Peyer's patch (tissue), 4 donors: ENCODE measurements at regions not wholly inside any gene's neighbourhood (a gene's known extent, or its start where the extent isn't known, plus 50 kb on each side); places are given as distances from the start of the nearest gene placed in this dataset.

Experiments used
- DNase-seq, 3 donors: peaks; one replicate each; pipeline ENCODE4 v3.0.0-alpha.2; 2017 to 2019
- H3K27ac ChIP-seq, 4 donors: fragments of 200-600 bp; sonication (generic); one replicate each; pipeline ENCODE4 v1.5.1; 2016 to 2019
- H3K27me3 ChIP-seq, 2 donors: fragments of 200-600 bp; sonication (generic); one replicate each; pipeline ENCODE4 v1.5.1; 2019
- H3K36me3 ChIP-seq, 3 donors: fragments of 200-600 bp; sonication (generic); one replicate each; pipeline ENCODE4 v1.5.1; 2016 to 2019
- H3K4me1 ChIP-seq, 4 donors: fragments of 200-600 bp; sonication (generic); one replicate each; pipeline ENCODE4 v1.5.1; 2016 to 2019
- H3K4me3 ChIP-seq, 4 donors: fragments of 200-600 bp; sonication (generic); 1 replicate in 3 of 4; 2 replicates in 1 of 4; pipeline ENCODE4 v1.5.1; 2016 to 2019; ENCODE audit warnings: mild to moderate bottlenecking in 1 of 4
- H3K9me3 ChIP-seq, 4 donors: fragments of 200-600 bp; sonication (generic); one replicate each; pipeline ENCODE4 v1.5.1; 2016 to 2019; ENCODE audit warnings: mild to moderate bottlenecking in 1 of 4
- POLR2A ChIP-seq, 2 donors: fragments of 450-650 bp; IDR thresholded peaks; one replicate each; pipeline ENCODE4 v1.5.1; 2017; ENCODE audit warnings: antibody characterized with exemption in 2 of 2, mild to moderate bottlenecking in 2 of 2, moderate library complexity in 2 of 2
- TF ChIP-seq, protein P1 (sequence below), 6 experiments: fragments of 450-650 bp in 4 of 6; fragments of 200-600 bp in 2 of 6; sonication (generic) in 1 of 6; IDR thresholded peaks; one replicate each; pipeline ENCODE4 v1.5.1; 2017 to 2019; ENCODE audit warnings: antibody characterized with exemption in 6 of 6, mild to moderate bottlenecking in 3 of 6, moderate library complexity in 1 of 6

DNA sequence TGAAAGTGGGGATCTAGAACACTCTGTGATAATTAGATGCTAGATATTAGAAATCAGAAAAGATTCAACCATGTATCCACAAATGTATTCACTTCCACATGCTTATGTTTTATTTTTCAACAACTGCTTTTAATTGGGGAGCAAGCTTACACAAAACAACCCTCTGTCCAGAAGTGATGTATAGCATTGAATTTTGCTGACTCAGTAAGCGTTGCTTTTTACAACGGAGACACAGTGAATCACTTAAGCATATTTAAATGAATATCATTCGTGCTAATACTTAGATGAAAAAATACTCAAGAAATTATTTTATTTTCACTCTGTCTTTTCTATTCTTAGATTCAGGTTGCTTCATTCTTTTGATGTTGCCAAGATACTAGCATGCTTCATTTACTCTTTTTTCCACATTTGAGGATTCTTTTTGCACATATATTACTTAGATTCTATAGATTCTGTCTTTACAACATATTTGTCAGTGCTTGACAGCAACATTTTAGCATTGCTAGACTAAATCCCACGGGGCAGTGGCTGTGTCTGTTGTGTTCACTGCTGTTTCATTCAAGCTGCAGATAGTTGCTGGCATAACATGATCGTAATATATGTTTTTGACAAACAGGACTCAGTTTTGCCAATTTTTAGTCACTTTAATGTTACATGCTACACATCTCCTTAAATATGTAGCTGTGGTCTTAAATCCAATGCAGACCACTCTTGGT, 1714.4 kb upstream of the SEL1L start:
- no peak for DNase-seq
- no peaks in the 10 kb centered on the region for H3K36me3 ChIP-seq
- no peaks in the 10 kb centered on the region for H3K27me3 ChIP-seq
- peaks cover 0 to 3% (median 0%) of the 10 kb centered on the region in 4 donors for H3K9me3 ChIP-seq
- no peaks in the 10 kb centered on the region for H3K4me1 ChIP-seq
- no peak overlapping the region for H3K4me3 ChIP-seq
- no peak for TF ChIP-seq POLR2A (IDR thresholded peaks at IDR 0.05)
- TF ChIP-seq, protein P1, sequence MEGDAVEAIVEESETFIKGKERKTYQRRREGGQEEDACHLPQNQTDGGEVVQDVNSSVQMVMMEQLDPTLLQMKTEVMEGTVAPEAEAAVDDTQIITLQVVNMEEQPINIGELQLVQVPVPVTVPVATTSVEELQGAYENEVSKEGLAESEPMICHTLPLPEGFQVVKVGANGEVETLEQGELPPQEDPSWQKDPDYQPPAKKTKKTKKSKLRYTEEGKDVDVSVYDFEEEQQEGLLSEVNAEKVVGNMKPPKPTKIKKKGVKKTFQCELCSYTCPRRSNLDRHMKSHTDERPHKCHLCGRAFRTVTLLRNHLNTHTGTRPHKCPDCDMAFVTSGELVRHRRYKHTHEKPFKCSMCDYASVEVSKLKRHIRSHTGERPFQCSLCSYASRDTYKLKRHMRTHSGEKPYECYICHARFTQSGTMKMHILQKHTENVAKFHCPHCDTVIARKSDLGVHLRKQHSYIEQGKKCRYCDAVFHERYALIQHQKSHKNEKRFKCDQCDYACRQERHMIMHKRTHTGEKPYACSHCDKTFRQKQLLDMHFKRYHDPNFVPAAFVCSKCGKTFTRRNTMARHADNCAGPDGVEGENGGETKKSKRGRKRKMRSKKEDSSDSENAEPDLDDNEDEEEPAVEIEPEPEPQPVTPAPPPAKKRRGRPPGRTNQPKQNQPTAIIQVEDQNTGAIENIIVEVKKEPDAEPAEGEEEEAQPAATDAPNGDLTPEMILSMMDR (IDR thresholded peaks at IDR 0.05): no peak
- H3K27ac ChIP-seq: no peak overlapping the region

- Histone ChIP-seq H3K27me3 (no peaks in the 10 kb centered on the region), H3K4me1 (no peaks in the 10 kb centered on the region), H3K36me3 (no peaks in the 10 kb centered on the region), H3K27ac (no peak overlapping the region), H3K4me3 (no peak overlapping the region), H3K9me3 (no peaks in the 10 kb centered on the region)
- TF ChIP-seq POLR2A (IDR thresholded peaks at IDR 0.05): no peak
- TF ChIP-seq, protein P1 (IDR thresholded peaks at IDR 0.05): no peak
- no peak for DNase-seq
Measured at GRCh38 chr14:83251402-83251801, 1717.7 kb upstream of the SEL1L start.

- no peak overlapping the region for H3K27ac ChIP-seq
- H3K36me3 ChIP-seq: no peaks in the 10 kb centered on the region
- H3K4me3 ChIP-seq: no peak overlapping the region
- TF ChIP-seq POLR2A (IDR thresholded peaks at IDR 0.05): no peak
- TF ChIP-seq, protein P1 (IDR thresholded peaks at IDR 0.05): no peak
- no peaks in the 10 kb centered on the region for H3K27me3 ChIP-seq
- no peak for DNase-seq
- no peaks in the 10 kb centered on the region for H3K9me3 ChIP-seq
- H3K4me1 ChIP-seq: no peaks in the 10 kb centered on the region
Measured at GRCh38 chr14:83253870-83254269, 1720.2 kb upstream of the SEL1L start.

DNA sequence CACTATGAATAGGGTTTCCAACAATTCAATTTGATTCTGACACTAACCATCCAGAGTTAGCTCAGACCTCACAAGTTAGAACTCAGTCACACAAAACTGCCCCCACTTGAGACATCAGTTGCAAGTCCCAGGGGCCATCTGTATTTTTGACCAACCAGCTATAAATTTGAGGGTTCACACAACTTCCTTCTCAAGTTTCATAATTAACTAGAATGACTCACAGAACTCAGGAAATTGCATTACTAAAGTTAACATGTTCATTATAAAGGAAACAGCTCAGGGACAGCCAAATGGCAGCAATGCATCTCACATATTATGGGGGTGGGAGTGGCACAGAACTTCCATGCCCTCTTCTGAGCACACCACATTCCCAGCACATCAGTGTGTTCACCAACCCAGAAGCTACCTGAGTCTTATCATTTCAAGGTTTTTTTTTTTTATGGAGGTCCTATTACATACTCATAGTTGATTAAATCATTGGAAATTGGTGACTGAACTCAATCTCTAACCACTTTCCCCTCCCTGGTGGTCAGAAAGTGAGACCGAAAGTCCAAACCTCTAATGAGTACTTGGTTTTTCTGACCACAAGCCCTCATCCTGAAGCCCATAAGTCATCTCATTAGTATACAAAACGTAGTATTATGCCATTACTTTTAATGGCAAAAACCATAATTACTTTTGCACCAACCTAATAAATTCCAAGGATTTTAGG, 1721.5 kb upstream of the SEL1L start:
- Histone ChIP-seq H3K4me1 (no peaks in the 10 kb centered on the region), H3K36me3 (no peaks in the 10 kb centered on the region), H3K27me3 (no peaks in the 10 kb centered on the region), H3K9me3 (no peaks in the 10 kb centered on the region), H3K27ac (no peak overlapping the region), H3K4me3 (no peak overlapping the region)
- no peak for DNase-seq
- TF ChIP-seq, protein P1 (IDR thresholded peaks at IDR 0.05): no peak
- no peak for TF ChIP-seq POLR2A (IDR thresholded peaks at IDR 0.05)

- H3K27ac ChIP-seq: no peak overlapping the region
- no peak for TF ChIP-seq POLR2A (IDR thresholded peaks at IDR 0.05)
- TF ChIP-seq, protein P1 (IDR thresholded peaks at IDR 0.05): no peak
- H3K4me3 ChIP-seq: no peak overlapping the region
- no peaks in the 10 kb centered on the region for H3K27me3 ChIP-seq
- H3K9me3 ChIP-seq: no peaks in the 10 kb centered on the region
- no peaks in the 10 kb centered on the region for H3K36me3 ChIP-seq
- no peak for DNase-seq
- H3K4me1 ChIP-seq: no peaks in the 10 kb centered on the region
Measured at GRCh38 chr14:83255727-83256090, 1722.1 kb upstream of the SEL1L start.
